A549 (cell line): ENCODE measurements at regions not wholly inside any gene's neighbourhood (a gene's known extent, or its start where the extent isn't known, plus 50 kb on each side); places are given as distances from the start of the nearest gene placed in this dataset.

ENCODE experiments used
- ATAC-seq, 2 experiments: fragments of 200-7000 bp in 1 of 2; fragments of >200 bp in 1 of 2; cut with Nextera tagmentation in 1 of 2; cut with Tn5 transposase in 1 of 2; 3 replicates each; pipeline versions ENCODE4 v1.8.0 to v1.9.1; 2018 to 2020; ENCODE audit warnings: mild to moderate bottlenecking in 1 of 2, moderate library complexity in 1 of 2
- CTCF ChIA-PET: fragments of 300-600 bp; sonication (Branson Sonifier 250); formaldehyde crosslinking; extraction: SDS; loops from one replicate; lab custom pipeline; 2021; ENCODE audit warnings: antibody characterized with exemption, inconsistent platforms; lab: Yijun Ruan, JAX
- POLR2A ChIA-PET: fragments of 350-600 bp; formaldehyde crosslinking; extraction: SDS; loops from one replicate; lab custom pipeline; 2021; ENCODE audit warnings: antibody characterized with exemption, inconsistent platforms; lab: Yijun Ruan, JAX
- DNase-seq, 2 experiments: peaks; one replicate each; pipeline versions ENCODE4 v3.0.0 to v3.0.0-alpha.2; 2011 to 2016; ENCODE audit warnings: low read depth in 1 of 2, low spot score in 1 of 2
- FAIRE-seq: peaks from 2 replicates; lab custom pipeline; 2011; peaks lifted over from hg19 to GRCh38; lab: Jason Lieb, UNC
- H3K27ac ChIP-seq, 2 experiments: fragments of >200 bp; sonication (Bioruptor Twin); formaldehyde crosslinking; 3 replicates each; pipeline ENCODE4 v1.5.1; 2016 to 2017
- H3K4me1 ChIP-seq: fragments of >200 bp; sonication (Bioruptor Twin); formaldehyde crosslinking; 3 replicates; pipeline ENCODE4 v1.6.1; 2016
- H3K4me2 ChIP-seq: fragments of >200 bp; sonication (Bioruptor Twin); formaldehyde crosslinking; 3 replicates; pipeline ENCODE4 v1.6.1; 2016
- H3K4me3 ChIP-seq: fragments of >200 bp; sonication (Bioruptor Twin); formaldehyde crosslinking; 3 replicates; pipeline ENCODE4 v1.5.1; 2016
- H3K9me3 ChIP-seq: fragments of >200 bp; sonication (Bioruptor Twin); formaldehyde crosslinking; 3 replicates; pipeline ENCODE4 v1.6.1; 2016
- ATOH8 ChIP-seq: fragments of 250-450 bp; sonication (Bioruptor Pico); IDR thresholded peaks from 2 replicates; pipeline ENCODE4 v1.5.0; 2020; ENCODE audit warnings: low read depth, mild to moderate bottlenecking, moderate library complexity
- CBX2 ChIP-seq: fragments of 200-600 bp; sonication (generic); IDR thresholded peaks from 2 replicates; pipeline ENCODE4 v1.6.1; 2016; ENCODE audit warnings: low read depth, mild to moderate bottlenecking, borderline replicate concordance
- CEBPB ChIP-seq, 2 experiments: fragments of >200 bp in 1 of 2; sonication (Bioruptor Twin) in 1 of 2; formaldehyde crosslinking in 1 of 2; IDR thresholded peaks; 2 replicates each; pipeline ENCODE4 v1.6.1; 2012 to 2016
- EHF ChIP-seq: fragments of 250-450 bp; sonication (Bioruptor Pico); IDR thresholded peaks from 2 replicates; pipeline ENCODE4 v1.5.0; 2020; ENCODE audit warnings: mild to moderate bottlenecking
- ELK1 ChIP-seq: fragments of 150-350 bp; IDR thresholded peaks from 2 replicates; pipeline ENCODE4 v1.6.1; 2014; ENCODE audit warnings: low read depth, mild to moderate bottlenecking, low read length
- ESRRA ChIP-seq: fragments of 150-350 bp; IDR thresholded peaks from 2 replicates; pipeline ENCODE4 v1.6.1; 2014; ENCODE audit warnings: mild to moderate bottlenecking, low read length, borderline replicate concordance
- FOSL2 ChIP-seq, 2 experiments: fragments of 450-650 bp in 1 of 2; fragments of >200 bp in 1 of 2; sonication (Bioruptor Twin) in 1 of 2; formaldehyde crosslinking; IDR thresholded peaks; 2 replicates each; pipeline versions ENCODE4 v1.5.0 to v1.6.1; 2016 to 2020; ENCODE audit warnings: mild to moderate bottlenecking in 1 of 2, moderate library complexity in 1 of 2
- GATA3 ChIP-seq: IDR thresholded peaks from 2 replicates; pipeline ENCODE4 v1.6.1; 2012; ENCODE audit warnings: borderline replicate concordance
- HES2 ChIP-seq: fragments of >200 bp; sonication (Bioruptor Twin); formaldehyde crosslinking; IDR thresholded peaks from 2 replicates; pipeline ENCODE4 v1.6.1; 2016
- HOXB13 ChIP-seq: fragments of 250-450 bp; sonication (Bioruptor Pico); IDR thresholded peaks from 2 replicates; pipeline ENCODE4 v1.5.0; 2020; ENCODE audit warnings: low read depth, mild to moderate bottlenecking, moderate library complexity
- KDM5A ChIP-seq: fragments of 200-600 bp; sonication (generic); IDR thresholded peaks from 2 replicates; pipeline ENCODE4 v1.6.1; 2016; ENCODE audit warnings: antibody characterized with exemption, mild to moderate bottlenecking
- MAFK ChIP-seq: fragments of 450-650 bp; IDR thresholded peaks from 2 replicates; pipeline ENCODE4 v1.6.1; 2014; ENCODE audit not compliant: partially characterized antibody
- MAX ChIP-seq: IDR thresholded peaks from 2 replicates; pipeline ENCODE4 v1.6.1; 2012
- MAZ ChIP-seq: fragments of 150-350 bp; IDR thresholded peaks from 2 replicates; pipeline ENCODE4 v1.6.1; 2014; ENCODE audit warnings: antibody characterized with exemption, low read depth, low read length, borderline replicate concordance
- RAD21 ChIP-seq, 2 experiments: fragments of >200 bp in 1 of 2; sonication (Bioruptor Twin) in 1 of 2; formaldehyde crosslinking in 1 of 2; IDR thresholded peaks in 1 of 2; conservative IDR thresholded peaks in 1 of 2; 2 replicates in 1 of 2; 3 replicates in 1 of 2; pipeline ENCODE4 v1.6.1; 2012 to 2018; ENCODE audit warnings: inconsistent platforms in 1 of 2
- RARB ChIP-seq: fragments of 250-450 bp; sonication (Bioruptor Pico); IDR thresholded peaks from 2 replicates; pipeline ENCODE4 v1.8.0; 2021; ENCODE audit warnings: mild to moderate bottlenecking, moderate library complexity
- REST ChIP-seq: fragments of 200-600 bp; sonication (generic); IDR thresholded peaks from 2 replicates; pipeline ENCODE4 v1.6.1; 2016; ENCODE audit warnings: antibody characterized with exemption, mild to moderate bottlenecking, moderate library complexity
- RFX5 ChIP-seq: fragments of 450-650 bp; IDR thresholded peaks from 2 replicates; pipeline ENCODE4 v1.7.1; 2014; ENCODE audit warnings: antibody characterized with exemption, mild to moderate bottlenecking, moderate library complexity
- RNF2 ChIP-seq: fragments of 200-600 bp; sonication (generic); IDR thresholded peaks from 2 replicates; pipeline ENCODE4 v1.6.1; 2016; ENCODE audit warnings: low read depth, mild to moderate bottlenecking, antibody characterized with exemption, moderate library complexity, borderline replicate concordance
- SREBF2 ChIP-seq: fragments of 450-650 bp; IDR thresholded peaks from 2 replicates; pipeline ENCODE4 v1.6.1; 2014; ENCODE audit warnings: mild to moderate bottlenecking, moderate library complexity
- TFCP2L1 ChIP-seq: fragments of 250-450 bp; sonication (Bioruptor Pico); IDR thresholded peaks from 2 replicates; pipeline ENCODE4 v1.5.0; 2021; ENCODE audit warnings: mild to moderate bottlenecking
- TP53 ChIP-seq: fragments of 250-450 bp; sonication (Bioruptor Pico); IDR thresholded peaks from 2 replicates; pipeline ENCODE4 v1.5.0; 2021; ENCODE audit warnings: mild to moderate bottlenecking, moderate library complexity
- ZC3H11A ChIP-seq: fragments of 450-650 bp; IDR thresholded peaks from 2 replicates; pipeline ENCODE4 v1.6.1; 2014; ENCODE audit warnings: antibody characterized with exemption, mild to moderate bottlenecking
- ZNF302 ChIP-seq: fragments of 250-450 bp; sonication (Bioruptor Pico); IDR thresholded peaks from 2 replicates; pipeline ENCODE4 v1.9.0; 2021; ENCODE audit warnings: inconsistent platforms, mild to moderate bottlenecking, moderate library complexity
- ZSCAN20 ChIP-seq: fragments of 250-450 bp; sonication (Bioruptor Pico); IDR thresholded peaks from 2 replicates; pipeline ENCODE4 v1.8.0; 2022; ENCODE audit warnings: mild to moderate bottlenecking, moderate library complexity
- WGBS: methylation state at CpG from one replicate; pipeline ENCODE4 v1.1.6; 2017; ENCODE audit errors: missing lambda C conversion rate; 5-methylcytosine and 5-hydroxymethylcytosine counted together

GRCh38 chr4:18458465-18458864 lies 436.9 kb upstream of the LCORL start:
- ChIA-PET CTCF (no interaction called here), POLR2A (no interaction called here)

GRCh38 chr4:18454349-18454748 lies 432.8 kb upstream of the LCORL start:
- ATAC-seq: no peak
- 48% methylated on average over 3 of the region's 3 CpGs for WGBS
- CTCF ChIA-PET: no interaction called here
- POLR2A ChIA-PET: no interaction called here
- DNase-seq: no peak
- Histone ChIP-seq H3K27ac (no peak overlapping the region), H3K4me3 (no peak overlapping the region), H3K4me1 (no peaks in the 10 kb centered on the region), H3K4me2 (no peak overlapping the region), H3K9me3 (no peaks in the 10 kb centered on the region)
- no peak for FAIRE-seq
- TF ChIP-seq EHF (no peak), MAX (no peak), ELK1 (no peak), ZC3H11A (no peak), RFX5 (no peak), MAZ (no peak), ATOH8 (no peak), RNF2 (no peak), TFCP2L1 (CRISPR knock-in tag) (no peak), RAD21 (conservative IDR thresholded peaks at IDR 0.05 in 1 of 2, IDR thresholded peaks at IDR 0.05 in 1 of 2) (no peak), REST (no peak), SREBF2 (no peak), ZNF302 (CRISPR knock-in tag) (no peak), KDM5A (no peak), FOSL2 (IDR thresholded peaks at IDR 0.05) (no peak), FOSL2 (CRISPR knock-in tag; IDR thresholded peaks at IDR 0.05) (no peak), MAFK (no peak), GATA3 (no peak), CEBPB (IDR thresholded peaks at IDR 0.05) (no peak), ESRRA (no peak)

More at GRCh38 chr4:18458465-18458864, 436.9 kb upstream of the LCORL start:
- Histone ChIP-seq H3K4me1 (no peaks in the 10 kb centered on the region), H3K4me2 (no peak overlapping the region), H3K27ac (no peak overlapping the region), H3K9me3 (no peaks in the 10 kb centered on the region), H3K4me3 (no peak overlapping the region)
- ATAC-seq (no peak), FAIRE-seq (no peak), DNase-seq (no peak)
- 32% methylated on average over 3 of the region's 3 CpGs for WGBS
- TF ChIP-seq TFCP2L1 (CRISPR knock-in tag) (no peak), RNF2 (no peak), HES2 (no peak), HOXB13 (no peak), TP53 (no peak), CBX2 (no peak), RARB (no peak), MAFK (peak; percentile 81), ZSCAN20 (CRISPR knock-in tag) (no peak)
